ENCODE measurements at regions not wholly inside any gene's neighbourhood (a gene's known extent, or its start where the extent isn't known, plus 50 kb on each side); places are given as distances from the start of the nearest gene placed in this dataset.

DNA sequence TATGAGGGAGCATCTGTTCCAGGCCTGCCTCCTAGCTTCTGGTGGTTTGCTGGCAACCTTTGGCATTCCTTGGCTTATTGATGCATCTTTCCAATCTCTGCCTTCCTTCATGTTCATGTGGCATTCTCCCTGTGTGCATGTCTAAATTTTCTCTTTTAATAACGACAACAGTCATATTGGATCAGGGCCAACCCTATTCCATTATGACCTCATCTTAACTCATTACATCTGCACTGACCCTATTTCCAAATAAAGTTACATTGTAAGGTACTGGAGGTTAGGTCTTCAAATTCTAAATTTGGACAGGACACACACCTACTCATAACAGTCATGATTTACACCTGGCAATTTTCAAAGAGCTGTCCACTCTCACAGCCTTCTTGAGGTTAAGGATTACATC, 117.2 kb upstream of the FGGY start:
- TF ChIP-seq, protein P1, sequence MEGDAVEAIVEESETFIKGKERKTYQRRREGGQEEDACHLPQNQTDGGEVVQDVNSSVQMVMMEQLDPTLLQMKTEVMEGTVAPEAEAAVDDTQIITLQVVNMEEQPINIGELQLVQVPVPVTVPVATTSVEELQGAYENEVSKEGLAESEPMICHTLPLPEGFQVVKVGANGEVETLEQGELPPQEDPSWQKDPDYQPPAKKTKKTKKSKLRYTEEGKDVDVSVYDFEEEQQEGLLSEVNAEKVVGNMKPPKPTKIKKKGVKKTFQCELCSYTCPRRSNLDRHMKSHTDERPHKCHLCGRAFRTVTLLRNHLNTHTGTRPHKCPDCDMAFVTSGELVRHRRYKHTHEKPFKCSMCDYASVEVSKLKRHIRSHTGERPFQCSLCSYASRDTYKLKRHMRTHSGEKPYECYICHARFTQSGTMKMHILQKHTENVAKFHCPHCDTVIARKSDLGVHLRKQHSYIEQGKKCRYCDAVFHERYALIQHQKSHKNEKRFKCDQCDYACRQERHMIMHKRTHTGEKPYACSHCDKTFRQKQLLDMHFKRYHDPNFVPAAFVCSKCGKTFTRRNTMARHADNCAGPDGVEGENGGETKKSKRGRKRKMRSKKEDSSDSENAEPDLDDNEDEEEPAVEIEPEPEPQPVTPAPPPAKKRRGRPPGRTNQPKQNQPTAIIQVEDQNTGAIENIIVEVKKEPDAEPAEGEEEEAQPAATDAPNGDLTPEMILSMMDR (IDR thresholded peaks at IDR 0.05) = no peak
- TF ChIP-seq POLR2A (IDR thresholded peaks at IDR 0.05) = no peak

Measured in lower leg skin (tissue), 3 donors.